Lung (tissue), 11 donors: ENCODE measurements at regions not wholly inside any gene's neighbourhood (a gene's known extent, or its start where the extent isn't known, plus 50 kb on each side); places are given as distances from the start of the nearest gene placed in this dataset.

Experiments
- ATAC-seq: fragments of 200-7000 bp; cut with Tn5 transposase; one replicate; pipeline ENCODE4 v1.9.1; 2020; ENCODE audit warnings: moderate number of reproducible peaks; ENCODE audit not compliant: insufficient read depth, low FRiP score
- DNase-seq, 3 donors: peaks; one replicate each; pipeline ENCODE4 v3.0.0-alpha.2; 2013 to 2017
- H3K27ac ChIP-seq, 2 donors: one replicate each; pipeline ENCODE4 v1.5.1; 2013; ENCODE audit warnings: mild to moderate bottlenecking in 2 of 2, moderate library complexity in 2 of 2, control low read depth in 1 of 2, inconsistent platforms in 1 of 2, low read depth in 1 of 2, low read length in 1 of 2
- H3K27me3 ChIP-seq, 3 donors: one replicate each; pipeline ENCODE4 v1.5.1; 2013; ENCODE audit warnings: low read length in 2 of 3; ENCODE audit not compliant: control insufficient read depth in 3 of 3, insufficient read depth in 3 of 3
- H3K36me3 ChIP-seq, 4 donors: one replicate each; pipeline ENCODE4 v1.5.1; 2013; ENCODE audit warnings: low read length in 4 of 4, mild to moderate bottlenecking in 1 of 4, moderate library complexity in 1 of 4; ENCODE audit not compliant: control insufficient read depth in 4 of 4, insufficient read depth in 4 of 4
- H3K4me1 ChIP-seq, 5 donors: one replicate each; pipeline ENCODE4 v1.5.1; 2013; ENCODE audit warnings: low read length in 5 of 5, mild to moderate bottlenecking in 2 of 5, moderate library complexity in 1 of 5; ENCODE audit not compliant: control insufficient read depth in 5 of 5, insufficient read depth in 5 of 5
- H3K4me3 ChIP-seq: one replicate; pipeline ENCODE4 v1.5.1; 2013; ENCODE audit warnings: mild to moderate bottlenecking, control low read depth, moderate library complexity
- H3K9ac ChIP-seq, 2 donors: one replicate each; pipeline ENCODE4 v1.5.1; 2013; ENCODE audit warnings: low read length in 2 of 2, control low read depth in 1 of 2; ENCODE audit not compliant: insufficient read depth in 1 of 2
- H3K9me3 ChIP-seq, 4 donors: one replicate each; pipeline ENCODE4 v1.5.1; 2013; ENCODE audit warnings: low read length in 3 of 4, mild to moderate bottlenecking in 1 of 4, moderate library complexity in 1 of 4; ENCODE audit not compliant: control insufficient read depth in 4 of 4, insufficient read depth in 3 of 4
- CTCF ChIP-seq: IDR thresholded peaks from 2 replicates; pipeline ENCODE4 v1.5.1; 2012; ENCODE audit warnings: mild to moderate bottlenecking; ENCODE audit errors: control extremely low read depth, extremely low read depth
- WGBS, 2 donors: extraction: QIAGEN DNeasy Blood & Tissue Kit; methylation state at CpG; one replicate each; pipeline ENCODE4 v1.1.7; 2013; 5-methylcytosine and 5-hydroxymethylcytosine counted together
- donor health status: control.
- donor health status: control.
- donor health status: Bipolar disorder and iron deficiency.
- donor health status: healthy.
- donor health status: DM: yes; HTN: yes; CAD: no.

- DNase-seq (no peak), ATAC-seq (no peak)
- Histone ChIP-seq H3K4me3 (no peak overlapping the region), H3K4me1 (no peaks in the 10 kb centered on the region), H3K27me3 (no peaks in the 10 kb centered on the region), H3K36me3 (no peaks in the 10 kb centered on the region), H3K27ac (no peak overlapping the region), H3K9me3 (no peaks in the 10 kb centered on the region), H3K9ac (no peak overlapping the region)
- WGBS, 2 donors: 93 to 97% methylated on average over 1 of the region's 1 CpG
- TF ChIP-seq CTCF: no peak
Measured at GRCh38 chr2:145047554-145047953, 527.6 kb upstream of the ZEB2 start.

DNA sequence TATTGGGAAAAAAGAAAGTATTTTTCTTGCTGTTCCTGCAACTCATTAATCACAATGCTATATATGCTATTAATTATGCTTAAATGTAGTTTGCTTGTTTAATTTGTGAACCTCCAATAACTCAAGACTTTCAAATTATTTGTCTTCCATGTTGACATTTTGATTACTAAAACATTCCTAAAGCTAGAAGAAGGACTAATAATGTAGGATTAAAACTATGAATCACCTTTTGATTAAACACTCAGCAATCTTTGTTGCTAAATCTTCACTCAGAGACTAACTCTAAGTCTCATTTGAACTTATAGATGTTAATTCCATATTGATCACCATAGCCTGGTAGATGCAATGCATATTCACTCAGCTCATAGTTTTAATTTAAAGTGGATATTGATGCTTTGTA is 524.6 kb upstream of the ZEB2 start:
- Histone ChIP-seq H3K4me3 (no peak overlapping the region), H3K9me3 (no peaks in the 10 kb centered on the region), H3K36me3 (no peaks in the 10 kb centered on the region), H3K27me3 (no peaks in the 10 kb centered on the region), H3K27ac (no peak overlapping the region), H3K9ac (no peak overlapping the region), H3K4me1 (no peaks in the 10 kb centered on the region)
- ATAC-seq (no peak), DNase-seq (no peak)
- TF ChIP-seq CTCF: no peak

GRCh38 chr2:145043399-145043834 is 523.5 kb upstream of the ZEB2 start:
- Histone ChIP-seq H3K27ac (no peak overlapping the region), H3K27me3 (no peaks in the 10 kb centered on the region)

More at GRCh38 chr2:145043399-145043834, 523.5 kb upstream of the ZEB2 start:
- Histone ChIP-seq H3K4me3 (no peak overlapping the region), H3K36me3 (no peaks in the 10 kb centered on the region), H3K4me1 (no peaks in the 10 kb centered on the region), H3K9ac (no peak overlapping the region), H3K9me3 (no peaks in the 10 kb centered on the region)
- TF ChIP-seq CTCF: no peak
- no peak for ATAC-seq
- 81 to 85% methylated on average over 6 of the region's 6 CpGs for WGBS, 2 donors
- DNase-seq: no peak
